PC-9 (cell line): ENCODE measurements at regions not wholly inside any gene's neighbourhood (a gene's known extent, or its start where the extent isn't known, plus 50 kb on each side); places are given as distances from the start of the nearest gene placed in this dataset.

ENCODE experiments used
- BruUV-seq: library from RNA; stranded (reverse); fragments of 400-500 nt; replicated peaks from 2 replicates; lab custom pipeline; 2021; lab: Mats Ljungman, UMichigan
- CTCF ChIA-PET: fragments of 300-600 bp; sonication (Branson Sonifier 250); formaldehyde crosslinking; loops from one replicate; lab custom pipeline; 2022; ENCODE audit warnings: antibody characterized with exemption; lab: Charles Lee
- POLR2A ChIA-PET: fragments of 300-600 bp; sonication (Branson Sonifier 250); formaldehyde crosslinking; loops from one replicate; lab custom pipeline; 2022; ENCODE audit warnings: antibody characterized with exemption; ENCODE audit not compliant: unreplicated experiment; lab: Charles Lee
- DNase-seq, 2 experiments: peaks; one replicate each; pipeline versions ENCODE4 v3.0.0 to v3.0.0-alpha.2; 2015 to 2022; ENCODE audit warnings: mixed read lengths in 1 of 2
- H2AFZ ChIP-seq: fragments of 200-600 bp; sonication (generic); 2 replicates; pipeline ENCODE4 v1.8.1; 2017; ENCODE audit warnings: antibody characterized with exemption
- H3F3A ChIP-seq: fragments of 200-600 bp; sonication (generic); 2 replicates; pipeline ENCODE4 v1.8.1; 2017; ENCODE audit warnings: antibody characterized with exemption, mild to moderate bottlenecking, low read depth; ENCODE audit not compliant: insufficient read depth
- H3K27ac ChIP-seq: fragments of 200-600 bp; sonication (generic); 2 replicates; pipeline ENCODE4 v1.6.1; 2016; ENCODE audit warnings: mixed run types
- H3K27me3 ChIP-seq: fragments of 200-600 bp; sonication (generic); 2 replicates; pipeline ENCODE4 v1.6.1; 2016; ENCODE audit warnings: low read depth, mixed run types; ENCODE audit not compliant: insufficient read depth
- H3K36me3 ChIP-seq: fragments of 200-600 bp; sonication (generic); 2 replicates; pipeline ENCODE4 v1.6.1; 2016; ENCODE audit warnings: low read depth, mixed run types
- H3K4me1 ChIP-seq: fragments of 200-600 bp; sonication (generic); replicated peaks from 2 replicates; pipeline ENCODE4 v1.6.1; 2016; ENCODE audit warnings: mixed run types; ENCODE audit not compliant: insufficient read depth
- H3K4me2 ChIP-seq: fragments of 200-600 bp; sonication (generic); 2 replicates; pipeline ENCODE4 v1.6.1; 2017; ENCODE audit warnings: mixed run types
- H3K4me3 ChIP-seq: fragments of 200-600 bp; sonication (generic); 2 replicates; pipeline ENCODE4 v1.6.1; 2016; ENCODE audit warnings: mixed run types
- H3K79me2 ChIP-seq: fragments of 200-600 bp; sonication (generic); 2 replicates; pipeline ENCODE4 v1.6.1; 2017; ENCODE audit warnings: low read depth, mixed run types
- H3K9me2 ChIP-seq: fragments of 200-600 bp; sonication (generic); 2 replicates; pipeline ENCODE4 v1.8.1; 2017; ENCODE audit warnings: mild to moderate bottlenecking; ENCODE audit not compliant: insufficient read depth
- H3K9me3 ChIP-seq: fragments of 200-600 bp; sonication (generic); 2 replicates; pipeline ENCODE4 v1.8.1; 2016; ENCODE audit warnings: low read depth; ENCODE audit not compliant: insufficient read depth
- H4K20me1 ChIP-seq: fragments of 200-600 bp; sonication (generic); 2 replicates; pipeline ENCODE4 v1.8.1; 2017; ENCODE audit not compliant: insufficient read depth
- EZH2 ChIP-seq: fragments of 200-600 bp; sonication (generic); IDR thresholded peaks from 2 replicates; pipeline ENCODE4 v1.8.0; 2017; ENCODE audit warnings: antibody characterized with exemption, low read depth
- intact Hi-C: fragments of 100-400 bp; cut with micrococcal nuclease; formaldehyde crosslinking; loops from one replicate; pipeline ENCODE4 v1.10.0; 2022; ENCODE audit not compliant: unreplicated experiment
- TF ChIP-seq, protein P1 (sequence below): fragments of 200-600 bp; sonication (generic); conservative IDR thresholded peaks from 2 replicates; pipeline ENCODE4 v1.6.1; 2017; ENCODE audit warnings: mixed run types, antibody characterized with exemption, mild to moderate bottlenecking, moderate library complexity

DNA sequence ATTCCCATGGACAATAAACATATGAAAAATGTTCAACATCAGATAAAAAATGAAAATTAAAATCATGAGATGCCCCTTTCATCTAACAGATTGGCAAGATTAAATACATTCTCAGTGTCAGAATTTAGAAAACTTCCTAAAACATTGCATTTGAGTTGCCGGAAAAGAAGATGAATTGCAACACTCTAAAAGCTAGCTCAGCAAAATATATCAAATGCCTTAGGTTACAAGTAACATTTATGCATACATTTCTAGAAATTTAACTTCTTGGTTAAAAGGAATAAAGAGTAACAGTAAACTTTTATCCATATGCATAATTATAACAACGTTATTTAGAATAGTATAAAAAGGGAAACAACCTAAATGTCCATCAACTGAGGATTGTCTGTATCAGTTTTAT lies 239.0 kb downstream of the PMP22 start:
- Histone ChIP-seq H3K4me2 (no peak overlapping the region), H4K20me1 (no peaks in the 10 kb centered on the region), H3K36me3 (no peaks in the 10 kb centered on the region), H3K4me1 (no peaks in the 10 kb centered on the region), H3K9me3 (no peaks in the 10 kb centered on the region), H3K4me3 (no peak overlapping the region), H3K79me2 (no peaks in the 10 kb centered on the region), H3K27me3 (0 out of 2 replicates have a peak, but pooled peaks cover 4% of the 10 kb centered on the region), H3K27ac (no peak overlapping the region), H2AFZ (no peak overlapping the region), H3F3A (no peaks in the 10 kb centered on the region), H3K9me2 (no peaks in the 10 kb centered on the region)
- POLR2A ChIA-PET, result no interaction called here
- CTCF ChIA-PET, result no interaction called here
- intact Hi-C loops, result no loop called here
- no peak for DNase-seq
- no TSS peak for BruUV-seq
- TF ChIP-seq, protein P1, sequence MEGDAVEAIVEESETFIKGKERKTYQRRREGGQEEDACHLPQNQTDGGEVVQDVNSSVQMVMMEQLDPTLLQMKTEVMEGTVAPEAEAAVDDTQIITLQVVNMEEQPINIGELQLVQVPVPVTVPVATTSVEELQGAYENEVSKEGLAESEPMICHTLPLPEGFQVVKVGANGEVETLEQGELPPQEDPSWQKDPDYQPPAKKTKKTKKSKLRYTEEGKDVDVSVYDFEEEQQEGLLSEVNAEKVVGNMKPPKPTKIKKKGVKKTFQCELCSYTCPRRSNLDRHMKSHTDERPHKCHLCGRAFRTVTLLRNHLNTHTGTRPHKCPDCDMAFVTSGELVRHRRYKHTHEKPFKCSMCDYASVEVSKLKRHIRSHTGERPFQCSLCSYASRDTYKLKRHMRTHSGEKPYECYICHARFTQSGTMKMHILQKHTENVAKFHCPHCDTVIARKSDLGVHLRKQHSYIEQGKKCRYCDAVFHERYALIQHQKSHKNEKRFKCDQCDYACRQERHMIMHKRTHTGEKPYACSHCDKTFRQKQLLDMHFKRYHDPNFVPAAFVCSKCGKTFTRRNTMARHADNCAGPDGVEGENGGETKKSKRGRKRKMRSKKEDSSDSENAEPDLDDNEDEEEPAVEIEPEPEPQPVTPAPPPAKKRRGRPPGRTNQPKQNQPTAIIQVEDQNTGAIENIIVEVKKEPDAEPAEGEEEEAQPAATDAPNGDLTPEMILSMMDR, result no peak
- no peak for TF ChIP-seq EZH2

DNA sequence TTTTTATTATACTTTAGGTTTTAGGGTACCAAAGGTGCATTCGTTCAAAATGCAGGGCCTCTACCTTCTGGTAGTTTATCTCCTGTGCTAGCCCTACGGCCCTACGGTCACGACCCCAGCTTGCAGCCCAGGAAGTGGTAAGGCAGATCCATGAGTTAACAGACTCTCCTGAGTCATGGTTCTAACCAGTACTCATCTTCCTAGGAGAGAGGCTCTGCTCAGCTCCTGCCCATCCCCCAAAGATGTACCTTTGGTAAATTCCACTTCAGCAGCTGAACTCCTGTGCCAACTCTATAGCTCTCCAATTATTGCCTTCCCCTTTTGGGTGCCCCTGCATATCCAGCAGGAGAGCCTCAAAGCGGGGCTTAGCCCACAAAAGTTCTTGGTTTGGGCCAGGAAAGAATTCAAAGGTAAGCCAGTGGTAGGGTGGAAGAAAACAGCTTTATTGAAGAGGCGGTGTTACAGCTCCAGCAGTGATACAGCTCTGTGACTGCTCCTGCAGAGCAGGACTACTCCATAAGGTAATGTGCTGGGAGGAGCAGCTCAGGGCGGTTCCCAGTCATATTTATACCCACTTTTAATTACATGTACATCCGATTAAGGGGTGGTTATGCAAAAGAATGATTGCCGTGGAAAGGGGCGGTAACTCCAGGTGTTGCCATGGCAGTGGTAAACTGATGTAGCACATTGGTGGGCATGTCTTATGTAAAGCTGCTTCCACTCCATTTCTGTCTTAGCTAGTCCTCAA lies 241.4 kb downstream of the PMP22 start:
- Histone ChIP-seq H3K27me3 (peaks cover 7% of the 10 kb centered on the region; the same call in 1 of the 2 replicates), H2AFZ (no peak overlapping the region), H4K20me1 (no peaks in the 10 kb centered on the region), H3K4me1 (no peaks in the 10 kb centered on the region), H3K27ac (no peak overlapping the region), H3K9me3 (no peaks in the 10 kb centered on the region), H3K9me2 (no peaks in the 10 kb centered on the region), H3K36me3 (no peaks in the 10 kb centered on the region), H3K79me2 (no peaks in the 10 kb centered on the region), H3F3A (no peaks in the 10 kb centered on the region), H3K4me2 (no peak overlapping the region), H3K4me3 (no peak overlapping the region)
- no peak for DNase-seq
- TF ChIP-seq, protein P1, result no peak
- no peak for TF ChIP-seq EZH2
- ChIA-PET CTCF (no interaction called here), POLR2A (no interaction called here)
- intact Hi-C loops, result no loop called here
- no TSS peak for BruUV-seq

DNA sequence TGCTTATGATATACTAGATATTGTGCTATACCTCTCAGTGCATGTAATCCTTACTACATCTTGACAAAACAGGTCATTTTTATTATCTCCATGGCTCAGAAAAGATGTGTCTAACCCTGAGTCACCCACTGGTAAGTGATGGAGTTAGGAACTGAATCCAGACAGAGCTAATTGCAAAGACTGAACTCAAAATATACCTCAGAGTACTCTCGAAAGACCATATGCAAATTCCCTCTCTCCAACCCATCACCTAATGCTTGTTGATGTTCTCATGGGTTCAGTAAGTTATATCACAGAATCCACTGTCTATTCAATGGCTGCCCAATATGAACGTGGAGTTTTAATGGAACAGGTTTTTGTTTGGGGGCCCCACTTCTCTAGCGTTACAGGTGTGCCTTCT lies 246.0 kb downstream of the PMP22 start:
- Histone ChIP-seq H3K79me2 (no peaks in the 10 kb centered on the region), H3K36me3 (no peaks in the 10 kb centered on the region), H3K27me3 (peaks cover 3% of the 10 kb centered on the region), H3K9me2 (no peaks in the 10 kb centered on the region), H3K9me3 (no peaks in the 10 kb centered on the region), H3K4me3 (no peak overlapping the region), H3K4me2 (no peak overlapping the region), H3K4me1 (no peaks in the 10 kb centered on the region), H3F3A (no peaks in the 10 kb centered on the region), H4K20me1 (no peaks in the 10 kb centered on the region), H2AFZ (no peak overlapping the region), H3K27ac (no peak overlapping the region)
- intact Hi-C loops, result no loop called here
- ChIA-PET CTCF (no interaction called here), POLR2A (no interaction called here)
- DNase-seq, result no peak
- no TSS peak for BruUV-seq
- TF ChIP-seq EZH2, result no peak
- TF ChIP-seq, protein P1, result no peak
